Cardiac fibroblast (primary cell): ENCODE measurements at regions not wholly inside any gene's neighbourhood (a gene's known extent, or its start where the extent isn't known, plus 50 kb on each side); places are given as distances from the start of the nearest gene placed in this dataset.

Experiments used
- DNase-seq, 2 donors: peaks; one replicate each; pipeline versions ENCODE4 v3.0.0 to v3.0.0-alpha.2; 2010; ENCODE audit warnings: low read depth in 2 of 2
- H3K4me3 ChIP-seq, 2 donors: replicated peaks in 1 of 2; 1 replicate in 1 of 2; 2 replicates in 1 of 2; pipeline ENCODE4 v1.5.1; 2011; ENCODE audit warnings: low read depth in 2 of 2, low read length in 2 of 2, mild to moderate bottlenecking in 2 of 2, moderate library complexity in 1 of 2
- CTCF ChIP-seq: IDR thresholded peaks from one replicate; pipeline ENCODE4 v1.5.1; 2011; ENCODE audit warnings: low read depth, mild to moderate bottlenecking, low read length, inconsistent platforms

GRCh38 chr4:128358231-128358912 lies 70.8 kb upstream of the PGRMC2 start:
- no peak for TF ChIP-seq CTCF
- DNase-seq: peak; percentile 75 to 87
- no peak overlapping the region for H3K4me3 ChIP-seq

GRCh38 chr4:128357286-128357685 lies 69.7 kb upstream of the PGRMC2 start:
- H3K4me3 ChIP-seq: no peak overlapping the region
- DNase-seq: peak in 1 of 2 donors; percentile 69
- no peak for TF ChIP-seq CTCF

GRCh38 chr4:128355305-128355704 lies 67.7 kb upstream of the PGRMC2 start:
- DNase-seq: peak in 1 of 2 donors; percentile 45
- no peak for TF ChIP-seq CTCF
- no peak overlapping the region for H3K4me3 ChIP-seq

- H3K4me3 ChIP-seq: no peak overlapping the region
- no peak for TF ChIP-seq CTCF
- peak; percentile 87 to 96 for DNase-seq
Observed at GRCh38 chr4:128354205-128354821, 66.7 kb upstream of the PGRMC2 start.

- no peak overlapping the region for H3K4me3 ChIP-seq
- TF ChIP-seq CTCF: no peak
- no peak for DNase-seq
Observed at GRCh38 chr4:128353791-128354190, 66.2 kb upstream of the PGRMC2 start.

GRCh38 chr4:128351502-128351901 lies 63.9 kb upstream of the PGRMC2 start:
- H3K4me3 ChIP-seq: no peak overlapping the region
- DNase-seq: no peak
- TF ChIP-seq CTCF: no peak
